T-cell (primary cell): ENCODE measurements at regions not wholly inside any gene's neighbourhood (a gene's known extent, or its start where the extent isn't known, plus 50 kb on each side); places are given as distances from the start of the nearest gene placed in this dataset.
"Not testable (repeated sequence)": the region's sequence is repeated elsewhere in the genome, so short reads cannot be mapped to it uniquely, and the experiment has no call there.

ENCODE experiments used
- ATAC-seq, 4 experiments: fragments of 200-7000 bp in 3 of 4; fragments of 150-1000 bp in 1 of 4; cut with Tn5 transposase; replicated peaks in 1 of 4; 1 replicate in 3 of 4; 2 replicates in 1 of 4; pipeline ENCODE4 v1.10.0; 2021; ENCODE audit warnings: moderate library complexity in 3 of 4, mild to moderate bottlenecking in 2 of 4, moderate number of reproducible peaks in 1 of 4
- CTCF ChIA-PET, 2 donors: fragments of 300-600 bp; sonication (Branson Sonifier 250); formaldehyde crosslinking; loops; one replicate each; lab custom pipeline; 2022; ENCODE audit warnings: antibody characterized with exemption in 2 of 2; lab: Charles Lee
- POLR2A ChIA-PET, 2 donors: fragments of 300-600 bp; sonication (Branson Sonifier 250); formaldehyde crosslinking; loops; one replicate each; lab custom pipeline; 2022; ENCODE audit warnings: antibody characterized with exemption in 2 of 2; lab: Charles Lee
- DNase-seq, 35 experiments: peaks; one replicate each; pipeline versions ENCODE4 v3.0.0 to v3.0.0-alpha.2; 2013 to 2023
- H3K27ac ChIP-seq: one replicate; pipeline ENCODE4 v1.5.1; 2013; ENCODE audit warnings: low read length
- H3K27me3 ChIP-seq, 2 experiments: replicated peaks in 1 of 2; 1 replicate in 1 of 2; 2 replicates in 1 of 2; pipeline versions ENCODE4 v1.6.1 to v1.7.0; 2013; ENCODE audit warnings: low read length in 1 of 2, mixed read lengths in 1 of 2; ENCODE audit not compliant: control insufficient read depth in 2 of 2, insufficient read depth in 2 of 2; ENCODE audit errors: extremely low read depth in 1 of 2
- H3K36me3 ChIP-seq, 2 donors: 1 replicate in 1 of 2; 2 replicates in 1 of 2; pipeline versions ENCODE4 v1.6.1 to v1.7.0; 2013; ENCODE audit warnings: low read length in 1 of 2; ENCODE audit not compliant: control insufficient read depth in 2 of 2, insufficient read depth in 1 of 2; ENCODE audit errors: extremely low read depth in 1 of 2
- H3K4me1 ChIP-seq, 2 experiments: 1 replicate in 1 of 2; 2 replicates in 1 of 2; pipeline versions ENCODE4 v1.6.1 to v1.7.0; 2013; ENCODE audit warnings: low read length in 2 of 2, mixed read lengths in 1 of 2; ENCODE audit not compliant: insufficient read depth in 2 of 2, control insufficient read depth in 1 of 2; ENCODE audit errors: extremely low read depth in 1 of 2
- H3K4me3 ChIP-seq, 2 donors: 1 replicate in 1 of 2; 2 replicates in 1 of 2; pipeline versions ENCODE4 v1.5.1 to v1.7.0; 2013; ENCODE audit warnings: mild to moderate bottlenecking in 2 of 2, low read length in 1 of 2, moderate library complexity in 1 of 2; ENCODE audit not compliant: control insufficient read depth in 1 of 2; ENCODE audit errors: extremely low read depth in 1 of 2
- H3K9me3 ChIP-seq: 2 replicates; pipeline ENCODE4 v1.7.0; 2013
- H3K27ac Mint-ChIP-seq, 2 donors: one replicate each; pipeline ENCODE4 v1.8.0; 2020 to 2021; ENCODE audit warnings: mild to moderate bottlenecking in 2 of 2, mixed read lengths in 2 of 2
- H3K27me3 Mint-ChIP-seq, 2 donors: one replicate each; pipeline ENCODE4 v1.8.0; 2021 to 2022; ENCODE audit warnings: mixed read lengths in 2 of 2
- H3K36me3 Mint-ChIP-seq: one replicate; pipeline ENCODE4 v1.8.0; 2021; ENCODE audit warnings: mixed read lengths
- H3K4me1 Mint-ChIP-seq, 3 donors: one replicate each; pipeline ENCODE4 v1.8.0; 2020 to 2022; ENCODE audit warnings: mixed read lengths in 3 of 3, mild to moderate bottlenecking in 1 of 3
- H3K4me3 Mint-ChIP-seq, 3 donors: one replicate each; pipeline ENCODE4 v1.8.0; 2020 to 2022; ENCODE audit warnings: mild to moderate bottlenecking in 3 of 3, mixed read lengths in 3 of 3, moderate library complexity in 3 of 3
- H3K9me3 Mint-ChIP-seq, 3 donors: one replicate each; pipeline ENCODE4 v1.8.0; 2020 to 2022; ENCODE audit warnings: mixed read lengths in 3 of 3
- WGBS: methylation state at CpG from one replicate; pipeline ENCODE4 v1.1.5; 2013; ENCODE audit warnings: missing lambda C conversion rate; ENCODE audit not compliant: insufficient coverage; 5-methylcytosine and 5-hydroxymethylcytosine counted together

DNA sequence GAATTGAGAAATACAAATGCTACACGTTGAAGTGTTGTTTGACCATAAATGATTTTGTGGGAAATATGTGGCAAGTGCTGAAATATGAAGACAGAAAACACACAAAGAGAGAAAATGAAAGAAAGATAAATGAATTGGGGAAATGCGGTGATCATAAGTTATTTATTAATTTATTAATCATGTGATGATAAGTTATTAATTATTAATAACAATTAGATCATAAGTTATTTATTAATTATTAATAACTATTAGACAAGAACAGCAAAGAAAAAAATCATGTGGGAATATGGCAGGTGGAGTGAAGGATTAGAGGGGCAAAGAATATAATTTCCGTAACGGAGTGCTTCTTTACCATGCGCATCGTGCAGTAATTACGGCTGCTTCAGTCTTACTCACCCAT is 126.6 kb downstream of the OR4F15 start:
- H3K36me3 ChIP-seq, H3K4me1 ChIP-seq, H3K27ac ChIP-seq, H3K9me3 Mint-ChIP-seq, H3K4me3 ChIP-seq, H3K27me3 ChIP-seq, H3K9me3 ChIP-seq, H3K27me3 Mint-ChIP-seq, CTCF ChIA-PET, ATAC-seq, H3K36me3 Mint-ChIP-seq, H3K4me1 Mint-ChIP-seq, H3K27ac Mint-ChIP-seq, DNase-seq, POLR2A ChIA-PET, H3K4me3 Mint-ChIP-seq: not testable (repeated sequence)
- no CpG with 5 or more reads among the region's 7 CpGs for WGBS

DNA sequence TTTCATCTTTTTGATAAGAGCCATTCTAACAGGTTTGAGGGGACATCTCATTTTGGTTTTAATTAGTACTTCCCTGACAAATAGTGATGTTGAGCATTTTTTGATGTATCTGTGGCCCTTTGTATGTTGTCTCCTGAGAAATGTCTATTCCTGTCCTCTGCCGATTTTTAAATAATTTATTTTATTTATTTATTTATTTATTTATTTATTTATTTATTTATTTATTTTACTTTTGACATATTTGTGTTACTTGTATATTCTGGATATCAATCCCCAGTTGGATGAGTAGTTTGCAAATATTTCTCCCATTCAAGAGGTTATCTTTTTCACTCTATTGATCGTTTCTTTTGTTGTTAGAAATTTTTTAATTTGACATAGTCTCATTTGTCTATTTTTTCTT is 133.9 kb downstream of the OR4F15 start:
- ATAC-seq, CTCF ChIA-PET, H3K27ac ChIP-seq, H3K9me3 Mint-ChIP-seq, H3K4me3 ChIP-seq, H3K4me3 Mint-ChIP-seq, H3K4me1 Mint-ChIP-seq, DNase-seq, H3K27ac Mint-ChIP-seq, H3K27me3 ChIP-seq, H3K36me3 Mint-ChIP-seq, H3K9me3 ChIP-seq, H3K4me1 ChIP-seq, H3K36me3 ChIP-seq, POLR2A ChIA-PET: not testable (repeated sequence)
- peaks cover 8 to 19% of the 10 kb centered on the region in 2 donors for H3K27me3 Mint-ChIP-seq
- WGBS = no CpG with 5 or more reads among the region's 2 CpGs

DNA sequence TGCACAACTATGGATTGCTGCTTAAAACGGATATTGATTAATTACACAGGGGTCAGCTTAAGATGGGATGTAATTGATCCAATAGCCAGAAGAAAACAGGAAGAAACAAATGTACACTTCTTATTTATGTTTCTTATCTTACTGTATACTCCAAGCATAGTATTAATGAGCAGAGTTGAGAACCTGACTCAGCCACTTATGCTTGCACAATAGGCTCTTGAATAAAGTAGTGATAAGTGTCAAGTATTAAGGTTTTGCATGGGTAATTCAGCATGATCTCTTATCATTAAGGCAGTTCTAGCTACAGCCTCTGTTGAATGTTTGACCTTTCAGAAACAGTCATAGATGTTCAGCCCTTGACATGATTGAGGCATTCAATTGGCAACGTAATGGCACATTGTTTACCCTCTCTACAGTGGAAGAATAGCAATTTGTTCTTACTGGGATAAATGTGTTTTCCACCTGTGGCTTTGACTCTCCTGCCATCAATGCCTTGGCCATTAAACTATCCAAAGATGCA is 136.5 kb downstream of the OR4F15 start:
- H3K4me3 Mint-ChIP-seq, H3K27me3 ChIP-seq, H3K4me3 ChIP-seq, H3K27ac Mint-ChIP-seq, DNase-seq, ATAC-seq, H3K36me3 Mint-ChIP-seq, H3K4me1 Mint-ChIP-seq, H3K27ac ChIP-seq, CTCF ChIA-PET, POLR2A ChIA-PET, H3K4me1 ChIP-seq, H3K36me3 ChIP-seq, H3K9me3 Mint-ChIP-seq, H3K9me3 ChIP-seq: not testable (repeated sequence)
- peaks cover 8 to 16% of the 10 kb centered on the region in 2 donors for H3K27me3 Mint-ChIP-seq
- WGBS = no CpG with 5 or more reads among the region's 2 CpGs

DNA sequence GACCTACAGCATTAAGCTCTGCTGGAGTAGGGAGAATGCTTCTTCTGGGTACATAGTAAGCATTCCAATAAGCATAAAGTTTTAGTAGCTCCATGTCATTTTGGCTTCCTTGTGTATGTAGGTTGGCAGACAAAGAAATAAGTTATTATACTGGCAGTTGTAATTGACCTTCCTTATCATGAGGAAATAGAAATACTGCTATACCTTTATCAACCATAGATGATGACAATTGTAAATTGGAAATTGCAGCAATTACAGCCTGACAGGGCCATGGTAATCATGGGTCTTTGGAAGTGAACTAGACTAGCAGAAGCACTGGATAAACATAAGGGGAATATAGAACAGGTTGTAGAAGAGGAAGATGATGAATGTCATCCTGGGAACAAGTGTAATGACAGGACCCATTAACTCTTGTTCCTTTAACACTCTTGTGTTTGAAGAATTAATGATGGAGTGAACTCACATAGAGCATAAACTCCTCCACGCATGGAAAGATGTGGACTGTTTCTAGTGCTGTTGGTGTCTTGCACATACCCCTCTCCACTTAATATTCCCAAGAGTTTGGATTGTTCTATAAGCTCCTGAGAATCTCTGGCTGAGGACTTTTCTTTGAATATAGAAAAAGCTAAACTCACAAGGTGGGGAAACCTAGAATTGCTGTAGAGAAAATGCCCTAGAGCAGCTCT is 137.5 kb downstream of the OR4F15 start:
- H3K27ac ChIP-seq, H3K4me3 Mint-ChIP-seq, H3K4me3 ChIP-seq, H3K4me1 ChIP-seq, H3K9me3 ChIP-seq, H3K27me3 ChIP-seq, H3K36me3 Mint-ChIP-seq, H3K4me1 Mint-ChIP-seq, CTCF ChIA-PET, DNase-seq, H3K9me3 Mint-ChIP-seq, POLR2A ChIA-PET, H3K27ac Mint-ChIP-seq, ATAC-seq, H3K36me3 ChIP-seq: not testable (repeated sequence)
- H3K27me3 Mint-ChIP-seq = peaks cover 8 to 16% of the 10 kb centered on the region in 2 donors
- WGBS = no CpG with 5 or more reads among the region's 1 CpG

DNA sequence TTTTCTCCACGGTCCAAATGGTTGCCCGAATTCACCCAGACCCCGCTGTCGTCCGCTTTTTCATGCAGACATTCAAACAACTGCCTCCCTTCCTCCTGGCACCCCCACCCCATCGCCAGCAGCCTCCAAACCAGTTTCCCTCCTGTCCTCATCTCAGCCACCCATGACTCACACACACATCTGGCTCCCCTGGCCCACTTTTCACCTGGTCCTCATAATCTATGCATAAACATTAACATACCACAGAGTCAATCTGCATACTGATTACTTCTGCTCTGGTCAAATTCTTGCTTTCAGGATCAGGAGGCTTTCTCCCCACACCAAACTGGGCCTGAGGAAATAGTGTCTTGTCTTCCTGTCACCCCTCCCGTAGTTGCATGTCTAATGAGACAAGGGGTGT is 142.0 kb downstream of the OR4F15 start:
- CTCF ChIA-PET, H3K4me3 Mint-ChIP-seq, ATAC-seq: not testable (repeated sequence)

DNA sequence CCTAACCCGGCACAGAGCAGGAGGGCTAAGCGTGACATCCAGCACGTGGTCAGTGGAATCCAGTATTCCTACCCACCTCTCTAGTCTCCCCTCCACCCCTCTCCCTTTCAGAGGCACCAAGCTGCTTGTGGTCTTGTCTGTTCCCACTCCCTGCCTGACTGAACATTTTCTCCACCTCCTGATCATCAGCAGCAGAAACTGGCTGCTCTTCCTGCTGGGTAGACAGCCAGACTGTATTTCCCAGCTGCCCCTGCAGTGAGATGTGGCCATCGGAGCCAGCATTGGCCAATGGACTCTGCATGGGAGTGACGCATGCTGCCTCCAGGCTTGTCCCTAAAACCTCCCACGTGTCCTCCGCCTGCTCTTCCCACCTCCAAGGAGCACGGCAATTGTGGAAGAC is 143.8 kb downstream of the OR4F15 start:
- H3K4me3 ChIP-seq, H3K4me1 Mint-ChIP-seq, POLR2A ChIA-PET, DNase-seq, ATAC-seq, H3K4me1 ChIP-seq, H3K27me3 Mint-ChIP-seq, H3K4me3 Mint-ChIP-seq, H3K9me3 ChIP-seq, H3K27ac Mint-ChIP-seq, CTCF ChIA-PET, H3K36me3 Mint-ChIP-seq, H3K36me3 ChIP-seq, H3K27ac ChIP-seq, H3K9me3 Mint-ChIP-seq, H3K27me3 ChIP-seq: not testable (repeated sequence)
- WGBS = no CpG with 5 or more reads among the region's 8 CpGs

More for the DNA sequence above, 142.0 kb downstream of the OR4F15 start:
- H3K4me1 Mint-ChIP-seq, H3K27ac ChIP-seq, H3K36me3 Mint-ChIP-seq, H3K4me1 ChIP-seq, H3K27me3 Mint-ChIP-seq, H3K27ac Mint-ChIP-seq, POLR2A ChIA-PET, H3K36me3 ChIP-seq, H3K9me3 ChIP-seq, H3K27me3 ChIP-seq, H3K4me3 ChIP-seq, H3K9me3 Mint-ChIP-seq: not testable (repeated sequence)
- peak in 1 of 35 experiments; percentile 21 for DNase-seq
- WGBS = no CpG with 5 or more reads among the region's 7 CpGs

DNA sequence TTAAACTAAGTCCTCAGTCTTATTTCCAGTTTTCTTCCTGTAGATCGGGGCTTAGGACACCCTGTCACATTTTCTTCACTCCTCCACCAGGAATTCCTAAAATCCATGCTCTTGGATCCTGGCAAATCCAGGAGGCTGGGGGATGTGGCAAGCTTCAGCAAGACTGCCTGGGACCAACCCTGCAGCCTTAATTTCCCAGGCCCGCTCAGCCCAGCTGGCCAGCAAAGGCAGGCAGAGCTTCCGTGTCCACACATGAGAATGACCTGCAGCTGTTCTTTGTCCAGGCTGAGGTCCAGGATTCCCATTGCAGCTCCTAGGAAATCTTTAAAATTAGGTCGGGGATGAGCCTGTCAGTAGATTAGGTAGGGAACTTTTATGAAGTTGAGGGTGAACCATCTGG is 146.7 kb downstream of the OR4F15 start:
- H3K4me3 ChIP-seq, DNase-seq, H3K4me3 Mint-ChIP-seq, ATAC-seq, POLR2A ChIA-PET, H3K27ac Mint-ChIP-seq, H3K27me3 Mint-ChIP-seq, H3K36me3 Mint-ChIP-seq, H3K36me3 ChIP-seq, H3K4me1 ChIP-seq, CTCF ChIA-PET, H3K27me3 ChIP-seq, H3K9me3 ChIP-seq, H3K9me3 Mint-ChIP-seq, H3K27ac ChIP-seq, H3K4me1 Mint-ChIP-seq: not testable (repeated sequence)
- no CpG with 5 or more reads among the region's 4 CpGs for WGBS
